GM12878 (cell line): ENCODE measurements at regions not wholly inside any gene's neighbourhood (a gene's known extent, or its start where the extent isn't known, plus 50 kb on each side); places are given as distances from the start of the nearest gene placed in this dataset.

Experiments
- ATAC-seq: fragments of 200-7000 bp; cut with Tn5 transposase; 3 replicates; pipeline ENCODE4 v1.9.1; 2020; ENCODE audit warnings: mild to moderate bottlenecking, moderate library complexity
- BruUV-seq: library from RNA; stranded (reverse); fragments of 400-500 nt; replicated peaks from 2 replicates; lab custom pipeline; 2021; lab: Mats Ljungman, UMichigan
- CTCF ChIA-PET: fragments of 300-600 bp; sonication (Branson Sonifier 250); formaldehyde crosslinking; extraction: SDS; loops from one replicate; lab custom pipeline; 2021; ENCODE audit warnings: inconsistent platforms; lab: Yijun Ruan, JAX
- POLR2A ChIA-PET: fragments of 350-600 bp; formaldehyde crosslinking; extraction: SDS; loops from one replicate; lab custom pipeline; 2021; ENCODE audit warnings: inconsistent platforms; lab: Charles Lee
- RAD21 ChIA-PET: fragments of 300-600 bp; sonication (Branson Sonifier 250); formaldehyde crosslinking; loops from one replicate; lab custom pipeline; 2023; ENCODE audit warnings: antibody characterized with exemption; ENCODE audit not compliant: unreplicated experiment; lab: Charles Lee
- SMC1A ChIA-PET: fragments of 300-600 bp; sonication (Branson Sonifier 250); formaldehyde crosslinking; loops from one replicate; lab custom pipeline; 2023; ENCODE audit not compliant: unreplicated experiment, uncharacterized antibody; lab: Charles Lee
- DNase-seq: peaks from one replicate; pipeline ENCODE4 v3.0.0-alpha.2; 2011; ENCODE audit warnings: low read depth, low spot score
- FAIRE-seq: peaks from 3 replicates; lab custom pipeline; 2011; peaks lifted over from hg19 to GRCh38; lab: Jason Lieb, UNC
- H2AFZ ChIP-seq: 2 replicates; pipeline ENCODE4 v1.6.0; 2011; ENCODE audit warnings: low read depth, low read length, control low read depth; ENCODE audit not compliant: control insufficient read depth
- H3K27ac ChIP-seq: 2 replicates; pipeline ENCODE4 v1.5.1; 2011; ENCODE audit warnings: control low read depth; ENCODE audit not compliant: control insufficient read depth, insufficient read depth
- H3K27me3 ChIP-seq, 2 experiments: replicated peaks in 1 of 2; 2 replicates each; pipeline versions ENCODE4 v1.6.0 to v1.6.1; 2011; ENCODE audit warnings: low read length in 1 of 2; ENCODE audit not compliant: control insufficient read depth in 2 of 2, insufficient read depth in 2 of 2
- H3K36me3 ChIP-seq, 2 experiments: 2 replicates each; pipeline ENCODE4 v1.5.1; 2011; ENCODE audit warnings: low read length in 1 of 2; ENCODE audit not compliant: control insufficient read depth in 2 of 2, insufficient read depth in 2 of 2
- H3K4me1 ChIP-seq: 2 replicates; pipeline ENCODE4 v1.6.1; 2011; ENCODE audit warnings: mild to moderate bottlenecking, low read length, moderate library complexity, mixed read lengths; ENCODE audit not compliant: control insufficient read depth, insufficient read depth
- H3K4me2 ChIP-seq: 2 replicates; pipeline ENCODE4 v1.6.0; 2011; ENCODE audit warnings: control low read depth; ENCODE audit not compliant: control insufficient read depth, insufficient read depth
- H3K4me3 ChIP-seq: fragments of 200-600 bp; sonication (generic); 2 replicates; pipeline ENCODE4 v1.5.1; 2016
- H3K79me2 ChIP-seq: 2 replicates; pipeline ENCODE4 v1.6.0; 2011; ENCODE audit warnings: low read length; ENCODE audit not compliant: control insufficient read depth, insufficient read depth
- H3K9ac ChIP-seq: 2 replicates; pipeline ENCODE4 v1.8.0; 2011; ENCODE audit warnings: low read length, control low read depth, mixed read lengths; ENCODE audit not compliant: control insufficient read depth, insufficient read depth
- H3K9me3 ChIP-seq: replicated peaks from 3 replicates; pipeline ENCODE4 v1.5.1; 2011; ENCODE audit warnings: mild to moderate bottlenecking, low read length; ENCODE audit not compliant: control insufficient read depth, insufficient read depth
- H4K20me1 ChIP-seq: 2 replicates; pipeline ENCODE4 v1.6.0; 2011; ENCODE audit not compliant: control insufficient read depth, insufficient read depth
- EED ChIP-seq: sonication (generic); IDR thresholded peaks from 2 replicates; pipeline ENCODE4 v1.6.1; 2016; ENCODE audit warnings: antibody characterized with exemption, low read depth
- HDAC6 ChIP-seq: fragments of 200-600 bp; sonication (generic); IDR thresholded peaks from one replicate; pipeline ENCODE4 v1.8.0; 2017; ENCODE audit warnings: antibody characterized with exemption; ENCODE audit not compliant: unreplicated experiment
- HSF1 ChIP-seq: fragments of 150-350 bp; IDR thresholded peaks from 2 replicates; pipeline ENCODE4 v1.6.1; 2014; ENCODE audit warnings: mild to moderate bottlenecking, low read depth, low read length
- MTA3 ChIP-seq: IDR thresholded peaks from 2 replicates; pipeline ENCODE4 v1.6.1; 2012; ENCODE audit warnings: low read length, inconsistent platforms, borderline replicate concordance
- NKRF ChIP-seq: fragments of 450-650 bp; conservative IDR thresholded peaks from 2 replicates; pipeline ENCODE4 v1.6.1; 2017; ENCODE audit warnings: mild to moderate bottlenecking, moderate library complexity
- SPI1 ChIP-seq: IDR thresholded peaks from 2 replicates; pipeline ENCODE4 v1.6.1; 2011; ENCODE audit warnings: low read depth, mild to moderate bottlenecking, low read length, moderate library complexity, borderline replicate concordance; ENCODE audit not compliant: insufficient read depth
- ZNF687 ChIP-seq: fragments of 450-650 bp; IDR thresholded peaks from 2 replicates; pipeline ENCODE4 v1.6.1; 2017; ENCODE audit warnings: mild to moderate bottlenecking, moderate library complexity
- WGBS: methylation state at CpG from one replicate; pipeline ENCODE4 v1.1.6; 2016; ENCODE audit warnings: low lambda C conversion rate; ENCODE audit not compliant: insufficient replicate concordance, insufficient coverage; ENCODE audit errors: missing lambda C conversion rate; 5-methylcytosine and 5-hydroxymethylcytosine counted together
- in situ Hi-C: fragments of 300-500 bp; cut with MboI; formaldehyde crosslinking; loops from 9 replicates; pipeline ENCODE4 v1.14.3; 2018; ENCODE audit warnings: mixed read lengths
- intact Hi-C: fragments of 100-400 bp; cut with micrococcal nuclease; formaldehyde crosslinking; loops from one replicate; pipeline ENCODE4 v1.14.2; 2022; ENCODE audit not compliant: unreplicated experiment

- ChIA-PET SMC1A (no interaction called here), RAD21 (no interaction called here), POLR2A (no interaction called here), CTCF (interaction anchor here (0.6 to 1.3 kb wide), 2 partner anchors 9 to 34 kb away, joined by 3 read pairs; no protein-coding TSS in a partner anchor)
- Histone ChIP-seq H3K27me3 (no peaks in the 10 kb centered on the region; a peak in 1 of 4 replicates), H3K9me3 (no peaks in the 10 kb centered on the region), H3K27ac (no peak overlapping the region), H2AFZ (no peak overlapping the region), H3K9ac (no peak overlapping the region), H3K4me2 (no peak overlapping the region), H4K20me1 (no peaks in the 10 kb centered on the region), H3K4me1 (peaks cover 3% of the 10 kb centered on the region; the same call in 1 of the 2 replicates), H3K36me3 (no peaks in the 10 kb centered on the region), H3K79me2 (no peaks in the 10 kb centered on the region), H3K4me3 (no peak overlapping the region)
- in situ Hi-C loops: no loop called here
- FAIRE-seq (no peak), DNase-seq (no peak), ATAC-seq (peak; percentile 84)
- no TSS peak for BruUV-seq
- 36% methylated on average over 2 of the region's 2 CpGs for WGBS
- no peak for TF ChIP-seq HDAC6
- peak; percentile 19; the same call in 1 of the 2 replicates for TF ChIP-seq SPI1
- intact Hi-C loops: no loop called here
These were observed 211.0 kb downstream of the HAUS1 start for GRCh38 chr18:46315161-46315560.

- no peaks in the 10 kb centered on the region for H4K20me1 ChIP-seq
- intact Hi-C loops (no loop called here), in situ Hi-C loops (no loop called here)
- no peaks in the 10 kb centered on the region for H3K9me3 ChIP-seq
- no peak overlapping the region for H3K4me2 ChIP-seq
- H3K79me2 ChIP-seq: no peaks in the 10 kb centered on the region
- ChIA-PET SMC1A (no interaction called here), POLR2A (no interaction called here), RAD21 (no interaction called here), CTCF (interaction anchor here (0.7 to 1.4 kb wide), 2 partner anchors 10 to 37 kb away, joined by 3 to 4 read pairs; no protein-coding TSS in a partner anchor)
- no peak overlapping the region for H2AFZ ChIP-seq
- WGBS: 39% methylated on average over 5 of the region's 5 CpGs
- ATAC-seq: no peak
- H3K9ac ChIP-seq: no peak overlapping the region
- no peak for FAIRE-seq
- no peaks in the 10 kb centered on the region for H3K36me3 ChIP-seq
- no peak for DNase-seq
- H3K27me3 ChIP-seq: no peaks in the 10 kb centered on the region; a peak in 1 of 4 replicates
- no TSS peak for BruUV-seq
- H3K4me3 ChIP-seq: no peak overlapping the region
- no peak overlapping the region for H3K27ac ChIP-seq
- H3K4me1 ChIP-seq: peaks cover 3% of the 10 kb centered on the region; the same call in 1 of the 2 replicates
- TF ChIP-seq ZNF687 (no peak), EED (no peak), HSF1 (no peak), NKRF (no peak), SPI1 (no peak), MTA3 (no peak)
These were observed 214.2 kb downstream of the HAUS1 start for GRCh38 chr18:46318356-46318755.
